ENCODE measurements at regions not wholly inside any gene's neighbourhood (a gene's known extent, or its start where the extent isn't known, plus 50 kb on each side); places are given as distances from the start of the nearest gene placed in this dataset.

- Histone ChIP-seq H3K79me2 (ENCODE audit: insufficient read depth) (no peaks in the 10 kb centered on the region), H3K9me2 (no peaks in the 10 kb centered on the region), H2AFZ (ENCODE audit: low read depth) (no peak overlapping the region), H3K4me1 (ENCODE audit: control insufficient read depth in 1 of 2, insufficient read depth in 2 of 2, low read depth in 1 of 2, low read length in 1 of 2) (no peaks in the 10 kb centered on the region), H3F3A (replicated peaks; ENCODE audit: insufficient read depth) (no peaks in the 10 kb centered on the region), H3K27ac (ENCODE audit: low read depth in 2 of 2, low read length in 1 of 2) (no peak overlapping the region), H3K4me2 (no peak overlapping the region), H3K9me3 (peaks cover 3% of the 10 kb centered on the region; the same call in 1 of the 2 replicates), H4K20me1 (ENCODE audit: insufficient read depth) (no peaks in the 10 kb centered on the region), H3K4me3 (ENCODE audit: low read depth in 2 of 2, low read length in 1 of 2) (no peak overlapping the region), H3K9ac (no peak overlapping the region), H3K27me3 (ENCODE audit: insufficient read depth) (peaks cover 89% of the 10 kb centered on the region), H3K36me3 (replicated peaks in 1 of 2; ENCODE audit: control insufficient read depth in 1 of 2, insufficient read depth in 2 of 2, low read length in 1 of 2) (no peaks in the 10 kb centered on the region)
- ChIA-PET CTCF (no interaction called here), POLR2A (no interaction called here)
- WGBS (ENCODE audit: low lambda C conversion rate): 38% methylated on average over 14 of the region's 20 CpGs
- TF ChIP-seq YY1 (IDR thresholded peaks at IDR 0.05; ENCODE audit: low read depth): no peak
- no peak for TF ChIP-seq RAD21 (IDR thresholded peaks at IDR 0.05; ENCODE audit: low read length)
- TF ChIP-seq REST (IDR thresholded peaks at IDR 0.05; ENCODE audit: low read depth, low read length): no peak
- TF ChIP-seq TAF1 (IDR thresholded peaks at IDR 0.05; ENCODE audit: borderline replicate concordance, low read depth, low read length): no peak
- no peak for TF ChIP-seq POLR2AphosphoS5 (IDR thresholded peaks at IDR 0.05; ENCODE audit: low read depth, low read length)
- TF ChIP-seq EP300 (IDR thresholded peaks at IDR 0.05; ENCODE audit: borderline replicate concordance in 1 of 2, low read depth in 1 of 2, low read length in 1 of 2): no peak
- no peak for TF ChIP-seq TEAD4 (IDR thresholded peaks at IDR 0.05; ENCODE audit: borderline replicate concordance, insufficient read depth)
- TF ChIP-seq MEF2A (IDR thresholded peaks at IDR 0.05; ENCODE audit: borderline replicate concordance, low read depth): no peak
- no peak for TF ChIP-seq FOXM1 (IDR thresholded peaks at IDR 0.05; ENCODE audit: low read depth)
- no peak for TF ChIP-seq RCOR1 (IDR thresholded peaks at IDR 0.05; ENCODE audit: low read length)
- no peak for TF ChIP-seq USF2 (IDR thresholded peaks at IDR 0.05; ENCODE audit: borderline replicate concordance, low read depth, low read length)
- TF ChIP-seq EZH2phosphoT487 (IDR thresholded peaks at IDR 0.05; ENCODE audit: borderline replicate concordance, low read depth): no peak
- DNase-seq: no peak
Measured at GRCh38 chr7:1341361-1342089, 108.9 kb downstream of the UNCX start.
